Neuronal stem cell (in vitro differentiated cells): ENCODE measurements at regions not wholly inside any gene's neighbourhood (a gene's known extent, or its start where the extent isn't known, plus 50 kb on each side); places are given as distances from the start of the nearest gene placed in this dataset.

Experiments
- DNase-seq: peaks from one replicate; pipeline ENCODE4 v3.0.0-alpha.2; 2013; ENCODE audit warnings: low spot score
- H2AFZ ChIP-seq: one replicate; pipeline ENCODE4 v1.6.1; 2013; ENCODE audit warnings: mild to moderate bottlenecking, low read length, inconsistent platforms
- H2AK5ac ChIP-seq: 2 replicates; pipeline ENCODE4 v1.6.1; 2013; ENCODE audit warnings: low read depth, mild to moderate bottlenecking, inconsistent platforms, low read length, moderate library complexity, mixed read lengths
- H2BK120ac ChIP-seq: 2 replicates; pipeline ENCODE4 v1.6.1; 2013; ENCODE audit warnings: low read depth, mild to moderate bottlenecking, inconsistent platforms, low read length, moderate library complexity, mixed read lengths
- H2BK12ac ChIP-seq: one replicate; pipeline ENCODE4 v1.6.1; 2013; ENCODE audit warnings: low read length, inconsistent platforms
- H2BK15ac ChIP-seq: 2 replicates; pipeline ENCODE4 v1.6.1; 2013; ENCODE audit warnings: mild to moderate bottlenecking, low read length, inconsistent platforms, mixed read lengths
- H2BK5ac ChIP-seq: one replicate; pipeline ENCODE4 v1.6.1; 2013; ENCODE audit warnings: inconsistent platforms, mild to moderate bottlenecking, low read length, moderate library complexity
- H3K14ac ChIP-seq: one replicate; pipeline ENCODE4 v1.6.1; 2013; ENCODE audit warnings: low read length, inconsistent platforms
- H3K18ac ChIP-seq: 2 replicates; pipeline ENCODE4 v1.6.1; 2013; ENCODE audit warnings: low read length, inconsistent platforms
- H3K23ac ChIP-seq: 2 replicates; pipeline ENCODE4 v1.6.1; 2013; ENCODE audit warnings: low read depth, mild to moderate bottlenecking, mixed read lengths, low read length, inconsistent platforms; ENCODE audit not compliant: poor library complexity
- H3K27ac ChIP-seq: replicated peaks from 3 replicates; pipeline ENCODE4 v1.5.1; 2013; ENCODE audit warnings: low read length, inconsistent platforms
- H3K27me3 ChIP-seq, 3 experiments: 2 replicates each; pipeline ENCODE4 v1.6.1; 2013; ENCODE audit warnings: low read length in 3 of 3, mild to moderate bottlenecking in 2 of 3, inconsistent platforms in 1 of 3, low read depth in 1 of 3, mixed read lengths in 1 of 3, moderate library complexity in 1 of 3; ENCODE audit not compliant: control insufficient read depth in 3 of 3, insufficient read depth in 3 of 3
- H3K36me3 ChIP-seq, 2 donors: replicated peaks in 1 of 2; 2 replicates each; pipeline ENCODE4 v1.6.1; 2013; ENCODE audit warnings: low read length in 2 of 2; ENCODE audit not compliant: control insufficient read depth in 2 of 2, insufficient read depth in 2 of 2
- H3K4ac ChIP-seq: 2 replicates; pipeline ENCODE4 v1.6.1; 2013; ENCODE audit warnings: inconsistent platforms, mild to moderate bottlenecking, low read length, moderate library complexity
- H3K4me1 ChIP-seq, 2 donors: 1 replicate in 1 of 2; 2 replicates in 1 of 2; pipeline ENCODE4 v1.6.1; 2013; ENCODE audit warnings: low read length in 2 of 2, low read depth in 1 of 2; ENCODE audit not compliant: control insufficient read depth in 2 of 2, insufficient read depth in 1 of 2
- H3K4me2 ChIP-seq: one replicate; pipeline ENCODE4 v1.6.1; 2013; ENCODE audit warnings: mild to moderate bottlenecking, low read length, inconsistent platforms; ENCODE audit not compliant: insufficient read depth, poor library complexity, severe bottlenecking
- H3K4me3 ChIP-seq, 2 donors: 2 replicates each; pipeline ENCODE4 v1.5.1; 2013; ENCODE audit warnings: low read length in 2 of 2, mild to moderate bottlenecking in 2 of 2, inconsistent platforms in 1 of 2, moderate library complexity in 1 of 2
- H3K79me1 ChIP-seq: one replicate; pipeline ENCODE4 v1.6.1; 2013; ENCODE audit warnings: low read depth, mild to moderate bottlenecking, inconsistent platforms, low read length, moderate library complexity
- H3K9ac ChIP-seq: one replicate; pipeline ENCODE4 v1.6.1; 2013; ENCODE audit warnings: mild to moderate bottlenecking, low read depth, low read length, inconsistent platforms; ENCODE audit not compliant: poor library complexity
- H3K9me3 ChIP-seq, 2 donors: replicated peaks in 1 of 2; 2 replicates each; pipeline versions ENCODE3 to v1.6.1; 2013; ENCODE audit warnings: low read length in 2 of 2, mild to moderate bottlenecking in 2 of 2, inconsistent platforms in 1 of 2, low read depth in 1 of 2, mixed read lengths in 1 of 2, moderate library complexity in 1 of 2; ENCODE audit not compliant: control insufficient read depth in 2 of 2, insufficient read depth in 1 of 2
- H4K8ac ChIP-seq: one replicate; pipeline ENCODE4 v1.6.1; 2013; ENCODE audit warnings: low read depth, mild to moderate bottlenecking, inconsistent platforms, low read length, moderate library complexity
- H4K91ac ChIP-seq: one replicate; pipeline ENCODE4 v1.6.1; 2013; ENCODE audit warnings: low read length, low read depth, mild to moderate bottlenecking, inconsistent platforms; ENCODE audit not compliant: poor library complexity
- WGBS, 2 donors: extraction: QIAGEN DNeasy Blood & Tissue Kit; methylation state at CpG; one replicate each; pipeline ENCODE4 v1.1.7; 2013; ENCODE audit warnings: missing lambda C conversion rate in 2 of 2, mixed read lengths in 1 of 2; ENCODE audit not compliant: insufficient read length in 2 of 2, insufficient replicate concordance in 1 of 2; ENCODE audit errors: extremely low coverage in 2 of 2; 5-methylcytosine and 5-hydroxymethylcytosine counted together

GRCh38 chr21:45347712-45348499, 57.1 kb upstream of the COL18A1 start:
- peaks cover 0 to 10% of the 10 kb centered on the region in 2 donors for H3K4me1 ChIP-seq
- WGBS, 2 donors = no CpG with 5 or more reads among the region's 25 CpGs
- no peak overlapping the region for H4K91ac ChIP-seq
- H4K8ac ChIP-seq = no peak overlapping the region
- H2AK5ac ChIP-seq = peak overlapping the region; percentile 6
- no peaks in the 10 kb centered on the region for H3K79me1 ChIP-seq
- no peak overlapping the region for H3K4me3 ChIP-seq
- H2BK120ac ChIP-seq = no peak overlapping the region
- no peak overlapping the region for H3K9ac ChIP-seq
- peaks cover 0 to 6% of the 10 kb centered on the region in 2 donors for H3K9me3 ChIP-seq
- no peak overlapping the region for H2BK12ac ChIP-seq
- peaks cover 0 to 4% of the 10 kb centered on the region in 2 donors for H3K36me3 ChIP-seq
- H3K23ac ChIP-seq = no peak overlapping the region
- H2BK15ac ChIP-seq = peak overlapping the region; percentile 28
- H3K27me3 ChIP-seq = peaks cover 0 to 12% (median 4%) of the 10 kb centered on the region in 3 experiments
- no peak overlapping the region for H2AFZ ChIP-seq
- DNase-seq = no peak
- H3K14ac ChIP-seq = no peak overlapping the region
- H3K4ac ChIP-seq = no peak overlapping the region
- no peak overlapping the region for H2BK5ac ChIP-seq
- H3K27ac ChIP-seq = no peak overlapping the region
- H3K18ac ChIP-seq = peak overlapping the region; percentile 28
- no peak overlapping the region for H3K4me2 ChIP-seq

GRCh38 chr21:45348591-45349327, 56.2 kb upstream of the COL18A1 start:
- no peak overlapping the region for H3K27ac ChIP-seq
- H4K8ac ChIP-seq = peak overlapping the region; percentile 8
- H3K9me3 ChIP-seq = peaks cover 0 to 6% of the 10 kb centered on the region in 2 donors
- no peak overlapping the region for H3K23ac ChIP-seq
- H3K4ac ChIP-seq = no peak overlapping the region
- H3K27me3 ChIP-seq = peaks cover 0 to 18% (median 4%) of the 10 kb centered on the region in 3 experiments
- H2AK5ac ChIP-seq = peak overlapping the region; percentile 81
- peak overlapping the region; percentile 35 for H3K18ac ChIP-seq
- peak overlapping the region; percentile 11 for H2BK15ac ChIP-seq
- no peak overlapping the region for H3K4me2 ChIP-seq
- no peak overlapping the region for H2BK120ac ChIP-seq
- no peak overlapping the region for H2BK5ac ChIP-seq
- peak overlapping the region; percentile 43 for H3K14ac ChIP-seq
- DNase-seq = no peak
- H4K91ac ChIP-seq = no peak overlapping the region
- peak overlapping the region; percentile 77 for H2BK12ac ChIP-seq
- no peak overlapping the region for H3K9ac ChIP-seq
- WGBS, 2 donors = no CpG with 5 or more reads among the region's 18 CpGs
- no peaks in the 10 kb centered on the region for H3K79me1 ChIP-seq
- no peak overlapping the region for H2AFZ ChIP-seq
- peaks cover 0 to 10% of the 10 kb centered on the region in 2 donors for H3K4me1 ChIP-seq
- H3K4me3 ChIP-seq = no peak overlapping the region
- peaks cover 0 to 4% of the 10 kb centered on the region in 2 donors for H3K36me3 ChIP-seq

DNA sequence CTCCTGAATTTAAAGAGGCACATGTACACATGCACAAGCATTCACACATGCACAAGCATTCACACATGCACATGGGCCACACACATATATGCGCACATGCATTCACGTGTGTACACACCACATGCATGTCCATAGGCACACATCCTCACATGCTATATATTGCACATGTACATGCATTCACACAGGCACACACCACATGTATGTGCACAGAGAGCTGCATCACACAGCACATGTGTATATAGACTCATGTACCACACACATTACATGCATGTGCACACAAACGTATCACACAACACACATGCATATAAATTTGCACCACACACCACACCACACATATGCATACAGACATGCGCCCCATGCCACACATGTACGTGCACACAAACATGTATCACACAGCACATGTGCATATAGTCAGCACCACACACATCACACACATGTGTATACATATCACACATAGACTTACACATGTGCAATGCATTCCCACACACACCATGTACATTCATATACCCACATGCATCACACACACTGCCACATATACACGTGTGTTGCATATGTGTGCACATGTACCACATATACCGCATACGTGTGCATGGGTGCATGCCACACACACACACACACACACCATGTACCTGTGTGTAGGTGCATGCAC, 54.6 kb upstream of the COL18A1 start:
- WGBS, 2 donors = no CpG with 5 or more reads among the region's 8 CpGs
- Histone ChIP-seq H4K8ac (no peak overlapping the region), H3K79me1 (no peaks in the 10 kb centered on the region), H3K18ac (no peak overlapping the region), H3K4me2 (no peak overlapping the region), H2BK5ac (no peak overlapping the region), H2BK12ac (no peak overlapping the region), H2BK15ac (no peak overlapping the region), H3K9ac (peak overlapping the region; percentile 26), H2AFZ (no peak overlapping the region), H3K9me3 (peaks cover 0 to 3% of the 10 kb centered on the region in 2 donors), H3K27me3 (peaks cover 0 to 27% (median 4%) of the 10 kb centered on the region in 3 experiments), H4K91ac (no peak overlapping the region), H3K36me3 (peaks cover 0 to 4% of the 10 kb centered on the region in 2 donors), H2AK5ac (no peak overlapping the region), H3K14ac (peak overlapping the region; percentile 58), H2BK120ac (no peak overlapping the region), H3K27ac (no peak overlapping the region), H3K4ac (no peak overlapping the region), H3K23ac (no peak overlapping the region), H3K4me3 (peak overlapping the region in 1 of 2 donors; percentile 30), H3K4me1 (peaks cover 0 to 10% of the 10 kb centered on the region in 2 donors)
- DNase-seq = no peak
